ENCODE measurements at regions not wholly inside any gene's neighbourhood (a gene's known extent, or its start where the extent isn't known, plus 50 kb on each side); places are given as distances from the start of the nearest gene placed in this dataset.

DNA sequence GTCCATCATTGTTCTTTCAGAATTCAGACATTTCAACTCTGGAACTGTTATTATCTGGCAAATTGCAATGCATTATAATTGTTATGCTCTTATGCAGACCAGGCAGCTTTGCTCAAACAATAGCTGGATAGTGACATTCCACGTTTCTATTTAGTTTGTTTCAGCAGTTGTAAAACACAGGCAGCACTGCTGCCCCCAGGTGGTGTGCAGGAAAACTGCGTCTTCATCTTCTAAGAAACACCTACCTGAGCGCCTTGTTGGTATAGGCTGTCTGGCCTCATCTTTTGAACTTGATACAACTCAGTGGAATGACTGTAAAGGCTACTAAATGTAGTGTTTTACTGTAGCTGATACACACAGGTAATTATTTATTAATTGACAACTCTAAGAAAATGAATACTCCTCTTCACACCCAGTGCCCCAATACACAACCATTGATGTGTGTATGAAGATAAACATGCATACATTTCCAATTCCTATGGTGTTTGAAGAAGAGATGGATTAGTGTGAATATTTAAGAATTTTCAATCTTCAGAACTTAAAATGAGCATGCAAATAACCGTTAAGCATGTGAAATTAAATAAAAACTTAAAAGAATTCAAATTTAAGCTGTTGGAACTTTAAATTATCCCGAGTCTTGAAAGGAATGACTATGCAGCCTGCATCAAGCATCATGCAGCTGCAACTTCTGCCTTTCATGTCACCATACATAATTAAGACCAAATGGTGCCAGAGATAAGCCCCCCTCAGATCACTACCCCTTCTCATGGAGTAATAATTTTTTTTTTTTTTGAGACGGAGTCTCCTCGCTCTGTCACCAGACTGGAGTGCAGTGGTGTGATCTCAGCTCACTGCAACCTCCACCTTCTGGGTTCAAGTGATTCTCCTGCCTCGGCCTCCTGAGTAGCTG, 85.6 kb downstream of the CD8B2 start:
- no peaks in the 10 kb centered on the region for H3K36me3 Mint-ChIP-seq (ENCODE audit: low read depth)
- no peaks in the 10 kb centered on the region for H3K9me3 Mint-ChIP-seq
- no peak overlapping the region for H3K27ac Mint-ChIP-seq
- ChIA-PET POLR2A (no interaction called here), CTCF (interaction anchor here (0.6 to 1.3 kb wide), 5 partner anchors 10 to 1541 kb away, joined by 3 read pairs; no protein-coding TSS in a partner anchor)
- no peak overlapping the region for H3K4me3 Mint-ChIP-seq
- H3K4me1 Mint-ChIP-seq: no peaks in the 10 kb centered on the region
- peaks cover under 1% of the 10 kb centered on the region for H3K27me3 Mint-ChIP-seq
- DNase-seq: no peak

DNA sequence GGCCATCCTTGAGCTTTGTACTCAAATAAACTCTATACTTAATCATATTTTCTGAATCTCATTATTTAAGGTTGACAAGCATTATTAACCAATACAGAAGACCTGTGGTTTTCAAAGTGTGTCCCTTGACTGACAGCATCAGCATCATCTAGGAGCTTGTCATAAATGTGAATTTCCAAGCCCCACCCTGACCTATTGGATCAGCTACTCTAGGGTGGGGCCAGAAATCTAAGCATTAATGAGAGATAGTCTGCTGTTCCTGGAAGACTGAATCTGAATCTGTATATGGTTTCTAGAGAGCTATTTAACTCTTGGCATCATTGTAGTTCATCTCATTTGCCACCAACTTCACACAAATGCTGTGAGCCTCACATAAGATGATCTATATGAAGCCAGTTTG, 86.6 kb downstream of the CD8B2 start:
- POLR2A ChIA-PET: no interaction called here
- Mint-ChIP-seq H3K9me3 (no peaks in the 10 kb centered on the region), H3K36me3 (ENCODE audit: low read depth) (no peaks in the 10 kb centered on the region), H3K4me1 (no peaks in the 10 kb centered on the region), H3K4me3 (no peak overlapping the region), H3K27me3 (peaks cover 10% of the 10 kb centered on the region), H3K27ac (no peak overlapping the region)
- DNase-seq: no peak
- CTCF ChIA-PET: interaction anchor here (0.6 kb wide), 2 partner anchors 94 to 1341 kb away, joined by 3 to 4 read pairs; no protein-coding TSS in a partner anchor

DNA sequence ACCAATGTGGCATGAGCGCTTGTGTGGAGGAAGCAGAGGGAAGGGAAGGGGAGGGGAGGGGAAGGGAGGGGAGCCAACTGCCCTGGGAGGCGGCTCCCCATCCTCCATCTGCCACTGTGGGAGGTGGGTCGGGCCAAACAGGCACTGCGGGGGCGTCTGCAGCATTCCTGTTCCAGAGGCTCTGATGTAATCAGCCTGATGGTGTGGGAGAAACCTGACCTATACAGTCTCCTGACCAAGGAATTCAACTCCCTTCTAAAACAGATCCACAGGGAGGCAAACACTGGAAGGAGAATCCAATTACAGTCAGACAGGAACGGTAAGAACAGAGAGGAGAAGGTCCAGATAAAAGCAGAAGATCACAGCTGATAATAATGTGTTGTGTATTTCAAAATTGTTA, 88.8 kb downstream of the CD8B2 start:
- Mint-ChIP-seq H3K27me3 (peaks cover 21% of the 10 kb centered on the region), H3K4me1 (peaks cover 3% of the 10 kb centered on the region), H3K9me3 (no peaks in the 10 kb centered on the region), H3K4me3 (no peak overlapping the region), H3K27ac (no peak overlapping the region), H3K36me3 (ENCODE audit: low read depth) (no peaks in the 10 kb centered on the region)
- CTCF ChIA-PET: no interaction called here
- no peak for DNase-seq
- POLR2A ChIA-PET: no interaction called here

DNA sequence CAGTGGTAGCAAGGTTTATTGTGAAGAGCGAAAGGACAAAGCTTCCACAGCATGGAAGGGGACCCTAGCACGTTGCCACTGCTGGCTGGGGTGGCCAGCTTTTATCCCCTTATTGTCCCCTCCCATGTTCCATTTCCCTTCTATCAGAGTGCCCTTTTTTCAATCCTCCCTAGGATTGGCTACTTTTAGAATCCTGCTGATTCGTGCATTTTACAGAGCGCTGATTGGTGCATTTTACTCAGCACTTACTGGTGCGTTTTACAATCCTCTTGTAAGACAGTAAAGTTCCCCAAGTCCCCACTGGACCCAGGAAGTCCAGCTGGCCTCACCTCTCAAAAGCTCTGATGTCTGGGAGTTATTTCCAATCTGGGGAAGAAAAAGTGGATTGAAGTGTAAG, 90.1 kb downstream of the CD8B2 start:
- POLR2A ChIA-PET: no interaction called here
- no peaks in the 10 kb centered on the region for H3K9me3 Mint-ChIP-seq
- no peaks in the 10 kb centered on the region for H3K36me3 Mint-ChIP-seq (ENCODE audit: low read depth)
- no peak for DNase-seq
- H3K27me3 Mint-ChIP-seq: peaks cover 31% of the 10 kb centered on the region
- H3K27ac Mint-ChIP-seq: no peak overlapping the region
- CTCF ChIA-PET: no interaction called here
- no peak overlapping the region for H3K4me3 Mint-ChIP-seq
- peaks cover 16% of the 10 kb centered on the region for H3K4me1 Mint-ChIP-seq

DNA sequence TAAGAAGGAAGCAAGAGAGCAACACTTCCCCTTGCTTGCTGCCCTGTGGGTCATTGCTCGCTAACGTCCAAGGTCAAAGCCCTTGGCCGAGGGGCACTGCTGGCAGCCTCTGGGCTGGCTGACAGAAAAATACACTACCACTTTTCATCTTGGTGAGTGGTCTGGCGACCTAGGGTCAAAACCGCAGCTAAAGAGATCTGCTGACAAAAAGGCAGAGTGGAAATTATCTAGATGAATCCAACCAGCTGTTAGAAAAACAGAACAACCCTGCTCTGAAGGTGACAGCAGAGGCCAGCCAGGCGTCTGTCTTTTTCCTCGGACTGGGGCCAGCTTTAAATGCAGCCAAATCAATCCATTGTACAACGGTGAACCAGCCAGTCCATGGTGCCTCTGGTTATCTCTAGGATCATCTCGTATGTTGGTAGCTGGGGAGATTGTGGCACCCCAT, 92.6 kb downstream of the CD8B2 start:
- ChIA-PET POLR2A (no interaction called here), CTCF (no interaction called here)
- Mint-ChIP-seq H3K27ac (no peak overlapping the region), H3K4me1 (peaks cover 20% of the 10 kb centered on the region), H3K4me3 (no peak overlapping the region), H3K27me3 (peaks cover 34% of the 10 kb centered on the region), H3K36me3 (ENCODE audit: low read depth) (no peaks in the 10 kb centered on the region), H3K9me3 (no peaks in the 10 kb centered on the region)
- DNase-seq: no peak

DNA sequence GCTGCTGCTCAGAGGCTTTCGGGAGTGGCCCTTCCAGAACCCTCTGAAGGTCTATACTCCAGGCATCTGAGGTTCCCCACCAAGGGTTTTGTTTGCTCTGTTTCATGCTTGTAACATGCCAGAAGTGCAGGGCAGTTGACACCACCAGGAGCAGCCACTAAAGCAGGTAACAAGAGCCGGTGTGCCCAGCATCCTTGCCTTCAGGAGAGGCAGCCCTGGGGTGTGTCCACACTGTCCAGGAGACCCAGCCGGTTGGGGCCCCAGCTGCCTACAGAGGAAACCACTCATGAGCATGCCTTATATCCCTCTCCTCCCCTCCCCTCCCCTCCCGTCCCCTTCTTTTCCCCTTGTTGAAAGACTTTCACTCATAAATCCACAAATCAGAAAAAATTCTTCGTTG, 93.1 kb downstream of the CD8B2 start:
- H3K9me3 Mint-ChIP-seq: no peaks in the 10 kb centered on the region
- no peak overlapping the region for H3K27ac Mint-ChIP-seq
- ChIA-PET CTCF (no interaction called here), POLR2A (no interaction called here)
- H3K36me3 Mint-ChIP-seq (ENCODE audit: low read depth): no peaks in the 10 kb centered on the region
- H3K4me3 Mint-ChIP-seq: no peak overlapping the region
- DNase-seq: no peak
- H3K4me1 Mint-ChIP-seq: peaks cover 20% of the 10 kb centered on the region
- peaks cover 34% of the 10 kb centered on the region for H3K27me3 Mint-ChIP-seq

DNA sequence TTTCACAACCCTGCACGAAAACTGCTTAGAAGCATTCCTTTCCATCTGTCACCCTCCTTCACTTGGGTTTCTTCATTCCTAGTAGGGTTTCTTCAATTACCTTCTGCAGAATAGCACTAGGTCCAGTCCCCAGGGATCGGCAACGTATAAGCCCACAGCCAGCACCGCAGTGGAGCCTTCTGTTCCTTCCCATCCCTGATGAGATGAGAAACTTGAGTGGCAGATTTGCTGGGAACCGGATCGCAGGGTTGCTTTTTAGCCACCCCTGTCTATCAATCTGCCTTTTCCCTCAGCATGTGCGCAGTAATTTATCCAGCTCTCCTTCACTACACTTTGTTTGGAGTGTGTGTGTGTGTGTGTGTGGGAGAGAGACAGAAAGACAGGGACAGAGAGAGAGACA, 94.2 kb downstream of the CD8B2 start:
- no peaks in the 10 kb centered on the region for H3K36me3 Mint-ChIP-seq (ENCODE audit: low read depth)
- peaks cover 34% of the 10 kb centered on the region for H3K27me3 Mint-ChIP-seq
- POLR2A ChIA-PET: no interaction called here

DNA sequence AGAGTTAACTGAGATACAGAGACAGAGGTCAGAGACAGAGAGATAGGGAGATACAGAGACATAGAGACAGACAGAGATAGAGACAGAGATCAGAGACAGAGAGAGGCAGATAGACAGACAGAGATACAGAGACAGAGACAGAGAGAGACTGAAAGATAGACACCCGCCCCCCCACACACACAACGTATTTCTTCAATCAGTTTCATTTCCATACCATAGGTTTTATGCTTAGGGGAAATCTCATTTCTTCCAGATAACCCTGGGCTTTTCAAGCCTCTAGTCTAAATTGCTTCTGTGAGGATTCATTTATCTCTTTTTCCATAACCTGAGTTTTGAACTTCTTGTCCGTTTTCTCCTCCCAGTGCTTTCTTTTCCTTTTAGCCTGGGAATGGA, 94.6 kb downstream of the CD8B2 start:
- DNase-seq: no peak
- Mint-ChIP-seq H3K27ac (no peak overlapping the region), H3K27me3 (peaks cover 34% of the 10 kb centered on the region), H3K36me3 (ENCODE audit: low read depth) (no peaks in the 10 kb centered on the region), H3K9me3 (no peaks in the 10 kb centered on the region), H3K4me1 (peaks cover 20% of the 10 kb centered on the region), H3K4me3 (peak overlapping the region; percentile 79)
- POLR2A ChIA-PET: no interaction called here
- CTCF ChIA-PET: interaction anchor here (0.8 to 1.5 kb wide), 4 partner anchors 12 to 1716 kb away, joined by 3 to 5 read pairs (median 4); no protein-coding TSS in a partner anchor

More for the DNA sequence above, 94.2 kb downstream of the CD8B2 start:
- DNase-seq: no peak
- H3K9me3 Mint-ChIP-seq: no peaks in the 10 kb centered on the region
- H3K4me1 Mint-ChIP-seq: peaks cover 20% of the 10 kb centered on the region
- CTCF ChIA-PET: interaction anchor here (0.9 kb wide), 1 partner anchor 19 kb away, joined by 5 read pairs; no protein-coding TSS in a partner anchor
- H3K27ac Mint-ChIP-seq: no peak overlapping the region
- peak overlapping the region; percentile 79 for H3K4me3 Mint-ChIP-seq

DNA sequence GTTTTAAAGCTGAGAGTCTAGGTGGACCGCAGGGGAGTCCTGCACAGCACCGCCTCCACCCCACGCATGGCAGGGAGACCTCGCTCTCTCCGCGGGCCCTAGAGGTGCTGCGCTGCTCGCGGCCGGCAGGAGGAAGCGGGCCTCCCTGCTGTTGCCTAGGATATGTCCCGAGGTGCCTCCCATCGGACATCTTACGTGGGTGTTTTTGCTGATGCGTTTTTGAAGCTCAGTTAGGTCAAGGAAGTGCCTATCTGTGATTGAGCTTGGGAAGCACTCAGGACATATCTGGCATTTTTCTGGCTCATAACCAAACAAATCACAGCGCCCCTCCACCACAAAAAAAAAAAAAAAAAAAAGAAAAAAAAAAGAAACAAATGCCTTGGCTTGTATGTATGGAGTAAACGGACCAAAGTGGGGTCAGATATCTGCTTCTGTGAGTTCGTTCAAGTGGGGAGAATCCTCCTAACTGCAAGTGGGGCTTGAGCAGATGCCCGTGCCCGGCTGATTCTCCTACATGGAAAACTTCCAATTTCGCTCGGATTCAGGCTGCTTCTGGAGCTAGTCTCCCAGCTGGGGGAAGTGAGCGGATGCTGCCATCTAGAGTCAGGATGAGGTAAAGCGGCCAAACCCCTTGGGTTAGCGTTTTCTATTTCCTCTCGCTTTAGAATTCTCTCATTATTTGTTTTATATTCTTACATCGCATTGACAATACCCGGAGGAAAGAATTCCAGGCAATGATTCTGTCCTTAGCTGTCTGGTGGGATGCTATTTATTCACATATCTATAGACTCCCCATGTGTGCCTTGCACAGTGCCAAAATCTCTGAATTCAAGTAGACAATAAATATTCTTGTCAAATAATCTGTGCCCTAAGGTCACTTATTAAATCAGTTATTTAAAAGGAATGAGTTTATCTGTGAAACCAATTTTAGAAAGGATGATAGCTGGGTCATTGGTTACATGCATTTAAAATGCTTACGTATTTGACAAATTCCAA, 95.3 kb downstream of the CD8B2 start:
- Mint-ChIP-seq H3K4me1 (peaks cover 20% of the 10 kb centered on the region), H3K27me3 (peaks cover 34% of the 10 kb centered on the region), H3K9me3 (no peaks in the 10 kb centered on the region), H3K27ac (peak overlapping the region; percentile 11), H3K36me3 (ENCODE audit: low read depth) (no peaks in the 10 kb centered on the region), H3K4me3 (peak overlapping the region; percentile 79)
- POLR2A ChIA-PET: no interaction called here
- DNase-seq: peak; percentile 64
- CTCF ChIA-PET: interaction anchor here (0.6 to 1.5 kb wide), 7 partner anchors 12 to 1716 kb away, joined by 3 to 5 read pairs (median 3); no protein-coding TSS in a partner anchor

DNA sequence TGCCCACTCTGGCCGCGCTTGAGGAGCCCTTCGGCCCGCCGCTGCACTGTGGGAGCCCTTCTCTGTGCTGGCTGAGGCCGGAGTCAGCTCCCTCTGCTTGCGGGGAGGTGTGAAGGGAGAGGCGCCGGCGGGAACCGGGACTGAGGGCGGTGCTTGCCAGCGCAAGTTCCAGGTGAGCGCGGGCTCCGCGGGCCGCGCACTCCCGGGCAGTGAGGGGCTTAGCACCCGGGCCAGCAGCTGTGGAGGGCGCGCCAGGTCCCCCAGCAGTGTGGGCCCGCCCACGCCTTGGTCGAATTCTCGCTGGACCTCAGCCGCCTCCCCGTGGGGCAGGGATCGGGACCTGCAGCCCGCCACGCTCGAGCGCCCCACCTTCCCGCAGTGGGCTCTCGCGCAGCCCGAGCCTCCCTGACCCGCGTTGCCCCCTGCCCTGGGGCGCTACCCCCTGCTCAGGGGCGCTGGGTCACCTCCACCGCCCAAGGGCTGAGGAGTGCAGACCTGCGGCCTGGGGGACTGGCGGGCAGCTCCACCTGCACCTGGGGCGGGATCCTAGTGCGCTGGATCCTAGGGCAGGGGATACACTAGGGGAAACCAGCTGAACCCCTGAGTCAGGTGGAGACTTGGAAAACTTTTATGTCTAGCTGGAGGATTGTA, 97.3 kb downstream of the CD8B2 start:
- Mint-ChIP-seq H3K9me3 (no peaks in the 10 kb centered on the region), H3K27ac (no peak overlapping the region), H3K36me3 (ENCODE audit: low read depth) (no peaks in the 10 kb centered on the region), H3K4me3 (no peak overlapping the region), H3K4me1 (peaks cover 20% of the 10 kb centered on the region), H3K27me3 (peaks cover 20% of the 10 kb centered on the region)
- CTCF ChIA-PET: no interaction called here
- no peak for DNase-seq
- POLR2A ChIA-PET: no interaction called here

DNA sequence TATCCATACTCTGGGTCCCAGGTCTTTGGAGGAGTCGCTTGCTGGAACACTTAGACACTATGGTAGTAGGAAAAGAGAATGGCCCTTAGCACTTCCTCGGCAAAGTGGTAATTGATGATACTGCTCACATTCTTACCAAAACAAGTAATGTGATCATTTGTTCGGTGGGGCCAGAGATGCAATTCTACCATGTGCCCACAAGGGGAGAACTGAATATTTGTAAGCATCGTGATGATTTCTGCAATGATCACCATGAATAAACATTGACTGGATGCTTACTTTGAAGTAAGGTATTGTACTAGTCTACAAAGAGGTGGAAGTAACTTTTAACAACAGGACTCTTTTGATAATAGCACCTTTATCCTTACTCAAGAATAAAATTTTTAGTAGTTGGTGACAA, 109.7 kb downstream of the CD8B2 start:
- H3K27me3 Mint-ChIP-seq: peaks cover 27% of the 10 kb centered on the region
- DNase-seq: no peak
- no peaks in the 10 kb centered on the region for H3K9me3 Mint-ChIP-seq
- H3K27ac Mint-ChIP-seq: no peak overlapping the region
- ChIA-PET CTCF (no interaction called here), POLR2A (no interaction called here)
- no peaks in the 10 kb centered on the region for H3K36me3 Mint-ChIP-seq (ENCODE audit: low read depth)
- no peaks in the 10 kb centered on the region for H3K4me1 Mint-ChIP-seq
- H3K4me3 Mint-ChIP-seq: no peak overlapping the region

DNA sequence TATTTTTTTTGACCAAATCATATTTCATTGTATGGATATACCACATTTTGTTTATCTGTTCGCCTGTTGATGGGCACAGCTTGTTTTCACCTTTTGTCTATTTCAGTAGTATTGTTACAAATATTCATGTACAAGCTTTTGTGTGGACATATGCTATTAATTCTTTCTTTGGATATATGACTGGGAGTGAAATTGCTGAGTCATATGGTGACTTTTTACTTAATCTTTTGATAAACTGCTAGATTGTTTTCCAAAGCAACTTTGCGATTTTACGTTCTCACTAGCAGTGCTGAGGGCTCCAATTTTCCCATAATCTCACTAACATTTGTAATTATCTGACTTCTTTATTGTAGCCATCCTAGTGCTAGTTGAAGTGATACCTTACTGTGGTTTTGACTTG, 112.4 kb downstream of the CD8B2 start:
- no peaks in the 10 kb centered on the region for H3K4me1 Mint-ChIP-seq
- peaks cover 22% of the 10 kb centered on the region for H3K27me3 Mint-ChIP-seq
- no peak for DNase-seq
- no peak overlapping the region for H3K4me3 Mint-ChIP-seq
- POLR2A ChIA-PET: no interaction called here
- CTCF ChIA-PET: no interaction called here
- H3K36me3 Mint-ChIP-seq (ENCODE audit: low read depth): no peaks in the 10 kb centered on the region
- no peak overlapping the region for H3K27ac Mint-ChIP-seq
- no peaks in the 10 kb centered on the region for H3K9me3 Mint-ChIP-seq

Data from activated CD4-positive, alpha-beta T cell treated with anti-CD3 and anti-CD28 coated beads, Interleukin-2, amount 10 ng/mL, durations not matched to agents 7 days and 5 days (primary cell).